ENCODE measurements at regions not wholly inside any gene's neighbourhood (a gene's known extent, or its start where the extent isn't known, plus 50 kb on each side); places are given as distances from the start of the nearest gene placed in this dataset.

- H3K27ac Mint-ChIP-seq, result no peak overlapping the region
- Histone ChIP-seq H3K4me3 (ENCODE audit: control extremely low read depth in 1 of 5, extremely low read depth in 1 of 5, insufficient read depth in 1 of 5, low read depth in 2 of 5, low read length in 4 of 5) (no peak overlapping the region), H3K9me3 (ENCODE audit: control extremely low read depth in 1 of 3, control insufficient read depth in 2 of 3, insufficient read depth in 1 of 3, low read length in 2 of 3) (no peaks in the 10 kb centered on the region), H3K27ac (ENCODE audit: low read length in 2 of 2) (no peak overlapping the region), H3K9ac (ENCODE audit: low read length) (no peak overlapping the region), H3K79me2 (ENCODE audit: control insufficient read depth, insufficient read depth, low read length) (no peaks in the 10 kb centered on the region), H3K36me3 (replicated peaks in 1 of 2; ENCODE audit: control extremely low read depth in 1 of 2, control insufficient read depth in 1 of 2, extremely low read depth in 1 of 2, insufficient read depth in 2 of 2, low read length in 1 of 2) (no peaks in the 10 kb centered on the region), H3K4me2 (replicated peaks; ENCODE audit: low read depth, low read length, poor library complexity, severe bottlenecking) (no peak overlapping the region), H3K27me3 (replicated peaks in 1 of 4; ENCODE audit: control extremely low read depth in 1 of 4, control insufficient read depth in 3 of 4, insufficient read depth in 4 of 4, low read length in 3 of 4) (no peaks in the 10 kb centered on the region), H2AFZ (ENCODE audit: insufficient read depth, low read depth, low read length, poor library complexity, severe bottlenecking) (no peak overlapping the region), H4K20me1 (ENCODE audit: control insufficient read depth, insufficient read depth, low read length, poor library complexity, severe bottlenecking) (no peaks in the 10 kb centered on the region), H3K4me1 (ENCODE audit: control insufficient read depth in 2 of 2, insufficient read depth in 2 of 2, low read length in 2 of 2) (no peaks in the 10 kb centered on the region)
- CTCF ChIA-PET, result no interaction called here
- no peaks in the 10 kb centered on the region for H3K9me3 Mint-ChIP-seq (ENCODE audit: insufficient read depth)
- ATAC-seq (ENCODE audit: low read depth) (no peak), DNase-seq (no peak)
- peaks cover 12% of the 10 kb centered on the region for H3K27me3 Mint-ChIP-seq
- no peak for TF ChIP-seq EZH2 (IDR thresholded peaks at IDR 0.05; ENCODE audit: borderline replicate concordance, insufficient read depth, low read depth, low read length, poor library complexity, severe bottlenecking)
- TF ChIP-seq, protein P1, sequence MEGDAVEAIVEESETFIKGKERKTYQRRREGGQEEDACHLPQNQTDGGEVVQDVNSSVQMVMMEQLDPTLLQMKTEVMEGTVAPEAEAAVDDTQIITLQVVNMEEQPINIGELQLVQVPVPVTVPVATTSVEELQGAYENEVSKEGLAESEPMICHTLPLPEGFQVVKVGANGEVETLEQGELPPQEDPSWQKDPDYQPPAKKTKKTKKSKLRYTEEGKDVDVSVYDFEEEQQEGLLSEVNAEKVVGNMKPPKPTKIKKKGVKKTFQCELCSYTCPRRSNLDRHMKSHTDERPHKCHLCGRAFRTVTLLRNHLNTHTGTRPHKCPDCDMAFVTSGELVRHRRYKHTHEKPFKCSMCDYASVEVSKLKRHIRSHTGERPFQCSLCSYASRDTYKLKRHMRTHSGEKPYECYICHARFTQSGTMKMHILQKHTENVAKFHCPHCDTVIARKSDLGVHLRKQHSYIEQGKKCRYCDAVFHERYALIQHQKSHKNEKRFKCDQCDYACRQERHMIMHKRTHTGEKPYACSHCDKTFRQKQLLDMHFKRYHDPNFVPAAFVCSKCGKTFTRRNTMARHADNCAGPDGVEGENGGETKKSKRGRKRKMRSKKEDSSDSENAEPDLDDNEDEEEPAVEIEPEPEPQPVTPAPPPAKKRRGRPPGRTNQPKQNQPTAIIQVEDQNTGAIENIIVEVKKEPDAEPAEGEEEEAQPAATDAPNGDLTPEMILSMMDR (IDR thresholded peaks at IDR 0.05), result no peak
- no CpG with 5 or more reads among the region's 6 CpGs for WGBS (ENCODE audit: insufficient coverage)
- intact Hi-C loops (cut with micrococcal nuclease), result no loop called here
- POLR2A ChIA-PET, result no interaction called here
- H3K4me1 Mint-ChIP-seq, result no peaks in the 10 kb centered on the region
- no peak overlapping the region for H3K4me3 Mint-ChIP-seq
Measured at GRCh38 chr10:4301291-4302045, 516.5 kb upstream of the KLF6 start.

DNA sequence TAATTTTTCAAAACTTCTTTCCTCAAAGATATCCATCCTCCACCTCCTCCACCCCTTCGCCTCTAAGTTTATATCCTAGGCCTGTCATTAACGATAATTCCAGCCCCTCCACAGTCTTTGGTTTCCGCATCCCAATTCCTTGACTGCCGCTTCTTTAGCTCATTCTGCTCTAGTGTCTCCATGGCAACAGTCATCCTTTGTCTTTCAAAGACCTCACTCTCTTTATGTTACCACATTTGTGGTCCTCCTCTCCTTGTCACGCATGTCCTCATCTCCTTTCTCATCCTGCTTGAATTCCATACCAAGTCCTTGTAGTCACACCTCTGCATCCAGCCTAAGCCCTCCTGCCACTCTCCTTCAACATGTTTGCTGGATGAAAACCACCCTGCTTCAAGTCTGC, 511.2 kb upstream of the KLF6 start:
- Mint-ChIP-seq H3K27me3 (no peaks in the 10 kb centered on the region), H3K4me3 (no peak overlapping the region), H3K27ac (no peak overlapping the region), H3K4me1 (no peaks in the 10 kb centered on the region), H3K9me3 (ENCODE audit: insufficient read depth) (no peaks in the 10 kb centered on the region)
- H3K4me1 ChIP-seq (ENCODE audit: control insufficient read depth in 2 of 2, insufficient read depth in 2 of 2, low read length in 2 of 2), result no peaks in the 10 kb centered on the region
- H3K27ac ChIP-seq (ENCODE audit: low read length in 2 of 2), result no peak overlapping the region
- no peaks in the 10 kb centered on the region for H3K79me2 ChIP-seq (ENCODE audit: control insufficient read depth, insufficient read depth, low read length)
- DNase-seq, result no peak
- TF ChIP-seq EZH2 (IDR thresholded peaks at IDR 0.05; ENCODE audit: borderline replicate concordance, insufficient read depth, low read depth, low read length, poor library complexity, severe bottlenecking), result no peak
- TF ChIP-seq, protein P1 (IDR thresholded peaks at IDR 0.05), result no peak
- H3K4me2 ChIP-seq (replicated peaks; ENCODE audit: low read depth, low read length, poor library complexity, severe bottlenecking), result no peak overlapping the region
- no peak overlapping the region for H3K4me3 ChIP-seq (ENCODE audit: control extremely low read depth in 1 of 5, extremely low read depth in 1 of 5, insufficient read depth in 1 of 5, low read depth in 2 of 5, low read length in 4 of 5)
- no peaks in the 10 kb centered on the region for H3K9me3 ChIP-seq (ENCODE audit: control extremely low read depth in 1 of 3, control insufficient read depth in 2 of 3, insufficient read depth in 1 of 3, low read length in 2 of 3)
- no peak for ATAC-seq (ENCODE audit: low read depth)
- no peaks in the 10 kb centered on the region for H3K27me3 ChIP-seq (replicated peaks in 1 of 4; ENCODE audit: control extremely low read depth in 1 of 4, control insufficient read depth in 3 of 4, insufficient read depth in 4 of 4, low read length in 3 of 4)
- 96% methylated on average over 5 of the region's 5 CpGs for WGBS (ENCODE audit: insufficient coverage)
- intact Hi-C loops (cut with micrococcal nuclease), result no loop called here
- no peaks in the 10 kb centered on the region for H4K20me1 ChIP-seq (ENCODE audit: control insufficient read depth, insufficient read depth, low read length, poor library complexity, severe bottlenecking)
- no peaks in the 10 kb centered on the region for H3K36me3 ChIP-seq (replicated peaks in 1 of 2; ENCODE audit: control extremely low read depth in 1 of 2, control insufficient read depth in 1 of 2, extremely low read depth in 1 of 2, insufficient read depth in 2 of 2, low read length in 1 of 2)
- H3K9ac ChIP-seq (ENCODE audit: low read length), result no peak overlapping the region
- POLR2A ChIA-PET, result no interaction called here
- CTCF ChIA-PET, result no interaction called here
- no peak overlapping the region for H2AFZ ChIP-seq (ENCODE audit: insufficient read depth, low read depth, low read length, poor library complexity, severe bottlenecking)

Data from B cell (primary cell).